ENCODE measurements at regions not wholly inside any gene's neighbourhood (a gene's known extent, or its start where the extent isn't known, plus 50 kb on each side); places are given as distances from the start of the nearest gene placed in this dataset.
"Not testable (repeated sequence)": the region's sequence is repeated elsewhere in the genome, so short reads cannot be mapped to it uniquely, and the experiment has no call there.

DNA sequence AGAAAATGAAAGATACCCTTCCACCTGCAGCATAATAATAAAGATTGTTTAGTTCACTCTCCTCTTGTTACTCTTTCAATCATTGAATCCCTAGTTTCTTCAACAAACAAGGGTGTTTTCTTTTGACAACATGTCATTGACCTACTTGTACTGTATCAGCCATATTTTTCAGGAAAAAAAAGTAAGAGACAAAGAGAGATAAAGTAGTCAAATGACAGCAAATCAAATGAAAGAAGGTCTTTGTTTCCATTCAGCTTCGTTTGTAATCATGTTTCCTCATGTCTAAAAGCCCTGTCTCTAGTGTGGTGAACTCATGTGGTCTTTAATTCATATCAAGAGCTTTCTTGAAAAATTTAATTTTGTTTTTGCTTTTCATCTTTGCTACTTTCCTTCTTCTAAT, 557.8 kb upstream of the LRATD1 start:
- TF ChIP-seq, protein P1, sequence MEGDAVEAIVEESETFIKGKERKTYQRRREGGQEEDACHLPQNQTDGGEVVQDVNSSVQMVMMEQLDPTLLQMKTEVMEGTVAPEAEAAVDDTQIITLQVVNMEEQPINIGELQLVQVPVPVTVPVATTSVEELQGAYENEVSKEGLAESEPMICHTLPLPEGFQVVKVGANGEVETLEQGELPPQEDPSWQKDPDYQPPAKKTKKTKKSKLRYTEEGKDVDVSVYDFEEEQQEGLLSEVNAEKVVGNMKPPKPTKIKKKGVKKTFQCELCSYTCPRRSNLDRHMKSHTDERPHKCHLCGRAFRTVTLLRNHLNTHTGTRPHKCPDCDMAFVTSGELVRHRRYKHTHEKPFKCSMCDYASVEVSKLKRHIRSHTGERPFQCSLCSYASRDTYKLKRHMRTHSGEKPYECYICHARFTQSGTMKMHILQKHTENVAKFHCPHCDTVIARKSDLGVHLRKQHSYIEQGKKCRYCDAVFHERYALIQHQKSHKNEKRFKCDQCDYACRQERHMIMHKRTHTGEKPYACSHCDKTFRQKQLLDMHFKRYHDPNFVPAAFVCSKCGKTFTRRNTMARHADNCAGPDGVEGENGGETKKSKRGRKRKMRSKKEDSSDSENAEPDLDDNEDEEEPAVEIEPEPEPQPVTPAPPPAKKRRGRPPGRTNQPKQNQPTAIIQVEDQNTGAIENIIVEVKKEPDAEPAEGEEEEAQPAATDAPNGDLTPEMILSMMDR (IDR thresholded peaks at IDR 0.05; ENCODE audit: insufficient read depth, missing control alignments), result no peak
- no peak for FAIRE-seq

DNA sequence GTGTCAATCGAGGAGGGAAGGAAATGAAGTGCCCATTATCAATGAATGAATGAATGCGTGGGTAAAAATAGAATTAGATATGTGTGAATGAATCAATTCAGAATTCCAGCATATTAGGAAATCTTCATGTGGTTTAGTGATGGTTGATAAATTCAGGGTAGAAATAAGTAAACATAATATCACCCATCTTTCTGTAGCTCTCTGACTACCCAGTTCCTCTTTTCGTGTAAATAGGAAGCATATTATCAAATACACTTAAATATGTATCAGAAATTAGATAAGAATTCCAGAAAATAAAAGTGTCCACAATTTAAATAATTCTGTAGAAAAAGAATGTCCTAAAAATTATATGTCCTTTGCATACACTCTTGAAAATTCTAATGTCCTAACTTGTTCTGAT, 552.9 kb upstream of the LRATD1 start:
- TF ChIP-seq, protein P1 (IDR thresholded peaks at IDR 0.05; ENCODE audit: insufficient read depth, missing control alignments), result no peak
- no peak for FAIRE-seq
- DNase-seq (ENCODE audit: insufficient read length, low spot score), result no peak

More for the DNA sequence above, 557.8 kb upstream of the LRATD1 start:
- no peak for DNase-seq (ENCODE audit: insufficient read length, low spot score)

DNA sequence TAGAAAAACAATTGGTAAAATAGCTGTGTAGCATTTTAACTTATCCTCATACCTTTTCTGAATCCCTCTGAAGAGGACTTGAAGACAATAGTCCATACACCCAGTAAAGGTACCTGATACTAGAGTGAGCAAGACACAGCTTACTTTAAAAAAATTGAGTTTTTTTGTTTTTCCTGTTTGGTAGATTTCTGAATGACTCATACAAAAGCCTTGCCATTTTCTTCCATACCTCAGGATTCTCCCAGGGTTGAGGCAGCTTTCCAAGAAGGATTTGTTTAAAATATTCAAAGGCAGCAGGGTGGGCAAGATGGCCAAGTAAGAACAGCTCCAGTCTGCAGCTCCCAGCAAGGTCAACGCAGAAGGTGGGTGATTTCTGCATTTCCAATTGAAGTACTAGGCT, 551.0 kb upstream of the LRATD1 start:
- TF ChIP-seq, protein P1 (IDR thresholded peaks at IDR 0.05; ENCODE audit: insufficient read depth, missing control alignments), result no peak
- FAIRE-seq (no peak), DNase-seq (ENCODE audit: insufficient read length, low spot score) (no peak)

DNA sequence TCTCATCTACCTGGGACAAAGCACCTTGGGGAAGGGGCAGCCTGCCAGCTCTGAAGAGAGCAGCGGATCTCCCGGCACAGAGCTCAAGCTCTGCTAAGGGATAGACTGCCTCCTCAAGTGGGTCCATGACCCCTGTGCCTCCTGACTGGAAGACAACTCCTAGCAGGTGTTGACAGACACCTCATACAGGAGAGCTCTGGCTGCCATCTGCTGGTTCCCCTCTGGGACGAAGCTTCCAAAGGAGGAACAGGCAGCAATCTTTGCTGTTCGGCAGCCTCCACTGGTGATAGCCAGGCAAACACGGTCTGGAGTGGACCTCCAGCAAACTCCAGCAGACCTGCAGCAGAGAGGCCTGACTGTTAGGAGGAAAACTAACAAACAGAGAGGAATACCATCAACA, 549.9 kb upstream of the LRATD1 start:
- FAIRE-seq (no peak), DNase-seq (ENCODE audit: insufficient read length, low spot score) (no peak)
- TF ChIP-seq, protein P1 (IDR thresholded peaks at IDR 0.05; ENCODE audit: insufficient read depth, missing control alignments), result no peak

DNA sequence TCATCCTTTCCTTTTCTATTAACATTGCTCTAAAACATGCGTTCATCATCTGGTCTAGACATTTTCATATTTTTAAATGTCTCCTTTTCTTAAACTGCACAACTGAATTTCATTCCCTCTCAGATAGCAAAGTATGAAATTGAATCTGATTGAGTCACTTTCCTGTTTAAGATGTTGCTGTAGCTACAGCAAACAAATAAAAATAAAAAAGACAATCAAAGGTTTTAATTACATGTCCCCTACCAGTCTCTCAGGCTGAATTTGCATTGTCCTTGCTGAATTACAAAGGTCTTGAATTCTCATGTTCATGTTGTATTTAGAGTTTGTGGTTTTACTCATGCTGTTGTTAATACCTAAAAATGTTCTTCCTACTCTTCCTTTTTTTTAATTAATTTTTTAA, 537.9 kb upstream of the LRATD1 start:
- TF ChIP-seq, protein P1 (IDR thresholded peaks at IDR 0.05; ENCODE audit: insufficient read depth, missing control alignments), result no peak
- DNase-seq (ENCODE audit: insufficient read length, low spot score) (no peak), FAIRE-seq (no peak)

DNA sequence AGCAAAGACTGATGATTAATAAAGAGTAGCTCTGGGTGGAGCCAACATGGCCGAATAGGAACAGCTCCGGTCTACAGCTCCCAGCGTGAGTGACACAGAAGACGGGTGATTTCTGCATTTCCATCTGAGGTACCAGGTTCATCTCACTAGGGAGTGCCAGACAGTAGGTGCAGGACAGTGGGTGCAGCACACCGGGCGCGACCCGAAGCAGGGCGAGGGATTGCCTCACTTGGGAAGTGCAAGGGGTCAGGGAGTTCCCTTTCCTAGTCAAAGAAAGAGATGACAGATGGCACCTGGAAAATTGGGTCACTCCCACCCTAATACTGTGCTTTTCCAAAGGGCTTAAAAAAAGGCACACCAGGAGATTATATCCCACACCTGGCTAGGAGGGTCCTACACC, 533.4 kb upstream of the LRATD1 start:
- FAIRE-seq, result not testable (repeated sequence)

DNA sequence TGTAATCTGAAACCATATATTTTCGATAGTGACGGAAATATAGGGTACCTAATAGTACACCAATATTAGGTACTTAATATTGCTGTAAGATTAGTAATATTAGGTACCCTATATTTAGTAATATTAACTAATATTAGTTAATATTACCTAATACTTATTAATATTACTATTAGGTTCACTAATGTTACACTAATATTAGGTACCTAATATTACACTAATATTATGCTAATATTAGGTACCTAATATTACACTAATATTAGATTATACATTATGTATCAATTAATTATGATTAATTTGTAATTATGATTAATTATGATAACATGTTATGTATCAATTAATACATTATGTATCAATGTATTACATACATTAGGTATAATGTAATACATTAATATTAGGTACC, 518.2 kb upstream of the LRATD1 start:
- FAIRE-seq (no peak), DNase-seq (ENCODE audit: insufficient read length, low spot score) (no peak)
- TF ChIP-seq, protein P1 (IDR thresholded peaks at IDR 0.05; ENCODE audit: insufficient read depth, missing control alignments), result no peak

More for the DNA sequence above, 533.4 kb upstream of the LRATD1 start:
- DNase-seq (ENCODE audit: insufficient read length, low spot score), result not testable (repeated sequence)

DNA sequence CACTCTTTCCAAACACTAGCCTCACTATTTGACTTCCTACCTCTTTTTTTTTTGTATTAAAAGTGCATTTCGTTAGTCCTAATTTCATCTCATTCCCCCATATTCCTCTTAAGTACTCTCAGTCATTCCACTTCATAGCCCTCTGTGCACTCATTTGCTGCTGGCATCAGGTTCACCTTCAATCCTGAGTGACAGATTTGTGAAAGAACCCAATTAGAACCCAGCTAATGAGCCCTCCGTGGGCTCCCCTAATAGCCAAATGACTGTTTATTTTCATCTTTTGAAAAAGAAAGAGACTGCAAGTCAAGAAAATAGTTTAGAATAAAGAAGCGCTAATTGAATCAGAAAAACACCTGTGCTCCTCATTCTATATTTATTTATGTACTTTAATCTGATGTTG, 512.1 kb upstream of the LRATD1 start:
- DNase-seq (ENCODE audit: insufficient read length, low spot score) (no peak), FAIRE-seq (no peak)
- TF ChIP-seq, protein P1 (IDR thresholded peaks at IDR 0.05; ENCODE audit: insufficient read depth, missing control alignments), result no peak

Data from D721Med (cell line).